CD4-positive, alpha-beta T cell treated with Interleukin-6 for 4 hours (primary cell): ENCODE measurements at regions not wholly inside any gene's neighbourhood (a gene's known extent, or its start where the extent isn't known, plus 50 kb on each side); places are given as distances from the start of the nearest gene placed in this dataset.
A peak's percentile ranks its signal among the peaks of the same experiment; 100 is the strongest.

Experiments used
- DNase-seq: peaks from one replicate; pipeline ENCODE4 v3.0.0-alpha.2; 2020; ENCODE audit warnings: mixed read lengths

DNA sequence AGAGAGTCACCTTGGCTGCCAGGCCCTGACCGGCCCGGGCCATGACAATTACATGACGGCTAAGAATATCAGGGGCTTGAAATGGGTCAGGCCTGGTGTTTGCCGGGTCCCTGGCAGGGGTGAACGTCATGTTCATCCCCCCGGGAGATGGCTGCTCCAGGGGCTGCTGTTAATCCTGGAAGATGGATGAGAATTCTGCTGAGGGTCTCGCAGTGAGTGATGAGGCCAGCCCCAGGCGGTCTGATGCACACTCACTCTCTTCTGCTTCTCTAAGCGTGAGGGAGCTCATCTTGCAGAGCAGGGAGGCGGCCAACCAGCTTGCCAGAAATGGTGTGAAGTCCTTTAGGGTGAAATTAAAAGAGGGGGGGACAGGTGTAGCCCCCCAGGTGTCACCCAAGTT lies 101.3 kb upstream of the ANO1 start:
- no peak for DNase-seq

DNA sequence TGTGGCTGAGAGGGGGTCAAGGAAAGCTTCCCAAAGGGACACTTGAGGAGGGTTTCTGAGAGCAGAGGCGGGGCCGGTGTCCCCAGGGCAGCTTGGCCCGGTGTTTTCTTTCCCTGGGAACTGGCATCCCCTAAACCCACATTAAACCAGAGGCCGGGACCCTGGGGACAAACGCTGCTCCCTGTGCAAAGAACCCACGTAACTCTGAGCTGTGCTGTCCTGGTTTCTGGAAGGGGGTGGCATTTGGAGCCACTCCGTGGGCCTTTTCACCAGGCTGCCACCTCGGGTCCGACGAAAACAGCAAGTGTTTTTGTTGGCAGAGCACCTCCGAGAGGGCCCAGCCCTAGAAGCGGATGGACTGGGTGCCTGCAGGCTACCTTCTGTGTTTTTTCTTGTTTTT lies 100.2 kb upstream of the ANO1 start:
- no peak for DNase-seq

DNA sequence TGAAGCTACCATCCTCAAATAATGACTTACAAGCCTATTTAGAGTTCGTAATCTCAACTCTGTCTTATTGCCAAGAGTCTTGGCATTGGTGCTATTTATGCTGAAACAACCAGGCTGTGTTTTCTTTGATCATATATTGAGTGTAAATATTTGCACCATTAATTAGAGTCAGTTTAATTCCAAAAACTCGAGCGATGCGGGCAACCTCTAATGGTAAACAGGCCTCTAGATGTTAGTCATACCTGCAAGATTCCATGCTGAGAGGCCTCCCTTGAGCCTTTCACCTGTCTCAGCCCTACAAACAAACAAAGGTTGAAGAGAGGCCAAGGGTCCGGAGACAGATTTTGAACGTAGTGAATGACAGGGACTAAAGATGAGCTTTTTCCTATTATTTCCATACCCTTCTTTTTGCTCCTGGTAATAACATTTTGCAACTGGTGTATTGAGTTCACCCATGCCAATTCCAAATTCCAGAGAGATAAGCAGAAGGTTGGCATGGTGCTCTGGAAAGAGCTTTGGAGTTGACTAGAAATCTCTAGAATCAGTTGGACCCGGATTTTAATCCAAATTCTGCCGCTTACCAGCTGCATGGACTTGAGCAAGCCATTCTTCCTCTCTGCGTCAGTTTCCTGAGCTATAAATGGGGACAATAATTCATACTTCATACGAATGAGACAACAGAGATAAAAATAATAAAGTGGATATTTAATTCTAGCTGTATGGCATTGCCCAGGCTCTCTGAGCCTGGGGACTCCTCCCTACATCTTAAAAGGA lies 99.1 kb upstream of the ANO1 start:
- no peak for DNase-seq

DNA sequence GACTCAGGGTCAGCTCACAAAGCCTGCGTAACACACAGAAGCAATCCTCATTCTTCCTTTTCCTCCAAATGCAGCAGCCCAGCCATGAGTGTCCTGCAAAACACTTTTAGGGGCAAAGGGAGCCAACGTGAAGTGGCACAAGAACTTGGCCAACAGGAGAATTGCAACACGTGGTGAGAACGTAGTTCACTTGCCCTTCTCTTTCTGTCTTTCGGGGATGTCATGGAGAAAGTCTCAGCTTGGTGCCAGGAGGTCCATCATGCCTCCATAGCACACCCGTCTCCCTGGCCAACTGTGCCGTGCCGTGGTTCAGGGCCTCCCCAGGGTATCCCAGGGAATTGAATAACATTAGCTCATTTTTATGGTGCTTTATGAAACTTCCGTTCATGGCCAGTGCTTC lies 98.5 kb upstream of the ANO1 start:
- no peak for DNase-seq

DNA sequence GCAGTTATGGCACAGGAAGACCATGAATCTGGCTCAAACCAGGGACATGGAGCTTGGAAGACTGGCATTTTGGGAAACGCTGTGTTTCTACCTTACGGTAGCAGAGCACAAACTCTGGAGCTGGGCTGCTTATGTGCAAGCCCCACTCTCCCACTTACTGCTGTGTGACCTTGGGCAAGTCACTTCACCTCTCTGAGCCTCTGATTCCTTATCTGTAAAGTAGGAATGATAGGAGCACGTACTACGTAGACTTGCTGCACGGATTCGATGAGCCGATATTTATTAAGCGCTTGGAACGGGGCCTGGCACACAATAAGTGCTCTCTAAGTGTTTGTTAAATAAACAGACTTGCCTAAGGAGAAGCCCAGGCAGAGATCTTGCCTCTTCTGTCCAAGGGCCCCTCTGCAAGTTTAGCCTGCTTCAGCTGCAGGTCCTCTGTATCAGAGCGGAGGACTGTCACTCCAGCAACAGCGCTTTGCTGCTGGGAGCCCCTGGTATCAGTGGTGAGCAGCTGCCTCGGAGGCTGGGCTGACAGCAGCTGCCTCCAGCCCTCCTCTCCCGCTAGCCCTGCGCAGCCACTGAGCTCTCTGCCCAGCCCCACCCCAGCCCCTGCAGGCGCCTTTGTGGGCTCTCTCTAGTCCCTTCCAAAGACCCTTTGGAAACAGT lies 96.9 kb upstream of the ANO1 start:
- no peak for DNase-seq

DNA sequence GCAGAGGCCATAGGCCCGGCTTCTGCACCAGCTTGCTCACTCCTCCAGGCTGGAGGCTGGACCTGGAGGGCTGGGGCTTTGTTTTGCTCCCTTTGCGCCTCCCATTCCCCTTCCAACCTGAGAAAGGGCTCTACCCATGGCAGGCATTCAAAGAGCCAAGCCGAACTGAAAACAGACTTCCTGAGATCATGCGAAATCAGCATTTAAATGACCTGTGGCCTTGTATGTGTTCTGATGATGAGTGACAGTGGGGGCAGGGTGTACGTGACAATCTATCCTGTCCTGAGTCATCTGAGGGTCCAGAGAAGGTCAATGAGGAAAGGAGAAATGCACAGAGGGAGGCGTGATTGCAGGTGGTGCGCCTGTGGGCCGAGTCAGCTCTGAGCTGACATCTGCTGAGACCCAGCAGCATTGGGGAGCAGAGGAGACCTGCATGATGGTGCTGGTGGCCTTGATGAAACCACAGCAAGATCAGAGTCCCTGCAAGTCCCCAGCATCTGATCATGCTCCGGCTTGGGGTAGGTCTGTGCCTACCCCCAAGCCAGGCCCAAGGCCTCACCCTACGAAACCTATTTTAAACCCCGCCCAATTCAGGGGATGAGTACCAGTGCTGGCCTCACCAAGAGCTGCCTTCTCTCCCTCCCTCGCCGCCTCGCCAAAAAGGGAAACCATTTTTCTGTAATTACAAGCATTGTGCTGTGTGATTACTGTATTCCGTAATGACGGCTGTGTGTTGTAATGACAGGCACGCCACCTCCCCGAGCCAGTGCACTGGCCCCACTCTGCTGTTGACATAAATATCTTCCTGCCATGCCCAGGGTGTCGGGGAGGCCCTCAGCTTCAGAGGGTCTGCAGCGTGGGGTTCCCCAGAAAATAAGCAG lies 95.2 kb upstream of the ANO1 start:
- no peak for DNase-seq

DNA sequence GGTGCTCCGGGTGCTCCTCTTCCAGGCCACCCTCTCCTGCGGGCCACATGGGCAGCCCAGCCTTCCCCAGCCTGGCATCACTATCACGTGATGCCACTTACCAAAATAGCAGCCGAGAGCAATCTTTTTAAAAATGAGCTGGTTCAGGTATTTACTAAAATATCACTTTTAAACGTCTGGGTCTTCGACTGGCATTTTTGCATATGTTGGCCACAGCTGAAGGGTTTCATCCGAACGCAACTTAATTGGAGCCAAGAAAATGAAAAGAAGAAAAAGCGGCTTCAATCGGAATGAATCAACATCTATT lies 94.6 kb upstream of the ANO1 start:
- DNase-seq: no peak

DNA sequence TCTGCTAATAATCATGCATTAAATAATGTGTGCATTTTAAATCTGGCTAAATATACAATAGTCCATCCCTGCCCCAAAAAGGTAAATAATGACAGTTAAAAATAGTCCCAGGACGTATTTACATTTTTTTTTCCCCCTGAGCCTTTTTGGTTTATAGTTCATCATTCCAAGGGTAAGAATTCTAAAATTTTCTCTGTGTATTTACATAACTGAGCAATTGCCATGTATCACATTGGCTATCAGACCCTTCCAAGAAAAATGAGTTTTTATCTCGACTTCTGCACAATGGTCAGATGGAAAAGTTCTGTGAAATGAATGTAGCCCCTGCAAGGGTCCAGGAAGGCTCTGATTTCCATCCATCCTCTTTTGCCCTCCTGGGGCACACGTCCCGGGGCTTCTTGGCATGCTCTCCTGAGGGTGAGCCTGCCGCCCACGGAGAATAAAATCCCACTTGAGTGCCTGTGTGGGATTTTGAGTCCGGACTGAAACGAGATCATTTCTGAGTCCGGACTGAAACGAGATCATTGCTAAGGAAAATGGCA lies 94.1 kb upstream of the ANO1 start:
- DNase-seq: no peak

DNA sequence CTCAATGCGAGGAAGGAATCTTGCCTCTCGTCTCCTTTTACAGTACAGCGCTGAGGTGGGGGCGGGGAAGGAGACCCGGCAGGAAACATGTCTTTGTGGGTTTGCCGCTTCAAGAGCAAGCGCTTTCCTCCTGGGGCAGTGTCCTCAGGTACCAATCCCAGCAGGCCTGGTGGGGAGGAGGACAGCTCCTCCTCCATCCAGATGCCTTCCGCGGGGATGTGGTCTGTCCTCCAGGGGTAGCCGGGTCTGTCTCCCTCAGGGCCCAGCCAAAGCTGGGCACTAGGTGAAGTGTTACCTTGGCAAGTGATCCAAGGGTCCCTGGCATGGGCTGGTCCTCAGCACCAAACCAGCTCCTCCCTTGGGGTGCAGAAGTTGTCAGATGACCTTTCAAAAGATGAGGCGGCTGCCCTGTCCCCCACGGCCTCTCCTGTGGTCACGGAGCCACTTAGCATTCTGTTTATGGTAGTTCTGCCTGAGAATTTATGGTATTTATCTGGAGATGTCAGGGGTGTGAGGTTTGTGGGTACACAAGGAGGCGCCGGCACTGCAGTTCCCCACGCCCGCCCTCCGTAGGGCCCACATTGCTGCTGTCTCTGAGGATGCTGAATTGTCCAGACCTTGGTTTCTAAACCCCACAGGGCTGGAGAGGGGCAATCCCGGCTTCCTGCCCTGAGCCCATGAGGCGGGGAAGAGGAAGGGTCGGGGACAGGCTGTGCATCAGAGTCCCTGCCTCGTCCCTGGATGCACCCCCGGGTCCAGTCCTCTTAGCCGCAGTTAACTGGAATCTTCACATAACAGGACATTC lies 93.5 kb upstream of the ANO1 start:
- DNase-seq: peak; percentile 9

DNA sequence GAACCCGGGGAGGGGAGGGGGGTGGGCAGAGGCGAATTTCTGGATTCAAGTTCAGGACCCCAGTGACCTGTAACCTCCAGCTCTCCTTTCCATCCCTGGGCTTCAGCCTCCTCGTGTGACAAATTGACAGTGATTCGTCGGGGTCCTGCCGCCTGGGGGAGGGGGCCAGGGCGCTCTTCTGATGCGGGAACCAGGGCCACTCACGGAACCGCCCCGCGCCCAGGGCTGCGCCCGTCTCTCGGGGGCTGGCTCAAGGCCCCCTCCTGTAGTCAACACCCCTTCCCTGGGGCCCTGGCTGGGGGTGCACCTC lies 92.8 kb upstream of the ANO1 start:
- DNase-seq: no peak

DNA sequence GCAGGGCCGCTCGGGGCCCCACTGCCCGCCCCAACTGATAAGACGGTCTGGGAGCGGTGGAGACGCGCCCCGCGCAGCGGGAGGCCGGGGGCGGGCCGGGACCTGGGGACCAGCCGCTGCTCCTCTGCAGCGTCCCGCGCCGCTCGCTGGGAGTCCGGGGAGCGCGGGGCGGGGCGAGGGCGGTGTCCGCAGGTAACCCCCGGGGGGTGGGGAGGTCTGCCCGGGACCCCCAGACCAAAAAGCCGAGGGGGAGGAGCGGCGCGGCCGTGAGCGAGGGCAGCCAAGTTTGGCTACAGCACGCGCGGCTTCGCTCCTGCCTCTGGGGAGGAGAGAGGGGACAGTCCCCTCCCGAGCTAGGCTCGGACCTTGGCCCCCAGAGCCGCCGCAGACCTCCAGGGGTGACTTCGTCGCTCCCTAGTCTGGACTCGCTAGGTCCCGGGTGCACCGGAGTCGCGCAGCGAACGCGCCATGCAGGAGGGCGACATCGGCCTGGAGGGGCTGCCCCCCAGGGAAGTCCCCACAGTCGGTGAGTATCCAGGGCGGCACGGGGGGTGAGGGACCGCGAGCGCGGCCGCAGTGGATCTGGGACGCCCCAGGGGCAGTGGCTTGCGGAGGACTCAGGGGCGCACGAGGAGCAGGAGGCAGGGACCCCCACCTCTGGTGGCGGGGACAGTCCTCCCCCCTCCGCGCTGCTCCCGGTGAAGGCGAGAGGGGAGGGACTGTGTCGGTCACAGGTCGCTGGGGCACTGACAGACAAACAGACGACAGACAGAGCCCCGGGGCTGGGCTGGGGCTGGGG lies 92.3 kb upstream of the ANO1 start:
- DNase-seq: no peak

DNA sequence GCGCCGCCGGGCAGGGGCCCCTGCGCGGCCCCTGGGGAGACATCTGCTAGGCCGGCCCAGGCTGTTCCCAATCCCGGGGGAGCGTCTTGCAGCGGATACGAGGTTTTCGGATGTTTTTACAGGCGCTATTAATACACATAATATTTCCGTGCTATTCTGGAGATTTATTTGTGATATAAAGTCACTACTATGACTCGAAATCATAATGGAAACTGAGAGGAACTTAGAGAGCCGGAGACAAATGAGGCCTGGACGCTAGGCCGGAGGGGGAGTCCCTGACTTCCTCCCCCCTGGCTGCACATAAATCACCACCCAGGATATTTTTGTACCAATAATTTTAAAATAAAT lies 91.7 kb upstream of the ANO1 start:
- DNase-seq: no peak

DNA sequence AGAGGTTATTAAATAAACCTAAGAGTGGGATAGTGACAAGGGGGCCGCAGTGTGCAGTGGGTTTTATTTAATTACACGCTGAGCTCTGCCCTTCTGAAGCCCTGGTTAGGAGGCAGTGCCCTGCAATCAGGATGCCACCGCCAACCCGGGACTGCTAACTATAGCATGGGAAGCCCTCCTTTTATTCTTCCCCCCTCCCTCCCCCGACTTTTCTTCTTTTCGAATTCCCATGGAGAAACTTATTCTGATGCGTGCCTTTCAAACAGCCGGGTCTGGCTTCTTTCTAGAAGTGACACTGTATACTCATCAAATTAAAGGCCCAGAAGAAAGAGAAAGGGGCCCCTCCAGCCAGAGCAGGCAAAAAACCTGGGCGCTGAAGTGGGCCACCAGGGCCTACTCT lies 91.3 kb upstream of the ANO1 start:
- DNase-seq: no peak

DNA sequence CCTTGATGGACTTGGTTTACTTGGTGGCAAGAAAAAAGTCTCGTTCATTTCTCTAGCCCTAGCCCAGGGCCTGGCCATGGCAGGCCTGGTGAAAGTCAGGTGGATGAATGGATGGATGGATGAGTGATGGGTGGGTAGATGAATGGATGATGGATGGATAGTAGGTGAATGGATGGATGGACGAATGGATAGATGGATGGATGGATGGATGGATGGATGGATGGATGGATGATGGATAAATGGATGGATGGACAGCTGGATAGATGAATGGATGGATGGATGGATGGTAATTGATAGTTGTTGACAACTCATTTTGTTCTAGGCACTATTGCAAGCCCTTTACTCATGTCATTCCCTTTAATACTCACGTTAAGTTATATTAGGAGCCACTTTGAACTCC lies 86.1 kb upstream of the ANO1 start:
- DNase-seq: no peak

DNA sequence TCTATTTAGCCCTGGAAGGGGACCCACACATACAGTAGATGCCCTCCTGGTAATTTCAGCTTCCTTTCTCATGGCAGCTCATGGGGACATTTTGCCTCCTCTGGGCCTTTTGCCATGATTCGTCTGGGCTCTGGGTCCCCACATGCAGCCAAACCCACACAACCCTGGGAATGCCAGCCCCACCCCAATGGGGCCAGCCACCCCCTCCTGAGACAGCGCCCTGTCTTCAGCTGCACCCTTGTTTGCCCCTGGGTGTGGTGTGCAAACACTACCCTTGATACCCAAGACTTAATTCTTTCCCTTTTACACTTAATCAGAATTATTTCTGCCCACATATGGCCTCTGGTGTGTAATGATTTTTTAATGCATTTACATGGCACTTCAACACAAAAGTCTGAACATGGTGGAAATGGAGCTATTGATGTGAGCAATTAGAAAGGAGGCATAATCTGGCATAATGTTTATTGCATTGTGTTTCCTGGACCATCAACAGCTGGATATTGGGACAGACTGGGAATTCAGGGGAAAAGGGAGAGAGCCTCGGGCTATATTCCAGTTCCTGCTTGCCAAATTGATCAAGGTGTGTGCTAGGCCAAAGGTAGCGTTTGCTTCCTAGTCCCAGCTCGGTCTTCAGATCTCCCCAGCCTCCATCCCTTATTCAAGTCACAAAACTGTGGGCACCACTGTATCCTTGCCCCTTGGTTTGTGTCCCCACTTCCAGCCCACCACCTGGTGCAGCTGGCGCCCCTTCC lies 85.0 kb upstream of the ANO1 start:
- DNase-seq: no peak

DNA sequence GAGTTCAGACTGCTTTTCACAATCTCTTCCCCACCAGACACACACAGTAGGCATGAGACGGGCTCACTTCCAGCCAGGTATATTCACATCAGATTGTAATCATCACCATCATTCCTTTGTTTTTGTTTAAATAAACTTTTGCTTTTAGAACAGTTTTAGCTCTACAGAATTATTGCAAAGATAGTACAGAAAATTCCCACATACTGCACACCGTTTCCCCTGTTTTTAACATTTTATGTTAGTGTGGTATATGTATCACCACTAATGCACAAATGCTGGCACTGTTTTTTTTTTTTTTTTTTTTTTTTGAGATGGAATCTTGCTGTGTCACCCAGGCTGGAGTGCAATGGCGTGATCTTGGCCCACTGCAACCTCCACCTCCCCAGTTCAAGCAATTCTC lies 83.3 kb upstream of the ANO1 start:
- no peak for DNase-seq

DNA sequence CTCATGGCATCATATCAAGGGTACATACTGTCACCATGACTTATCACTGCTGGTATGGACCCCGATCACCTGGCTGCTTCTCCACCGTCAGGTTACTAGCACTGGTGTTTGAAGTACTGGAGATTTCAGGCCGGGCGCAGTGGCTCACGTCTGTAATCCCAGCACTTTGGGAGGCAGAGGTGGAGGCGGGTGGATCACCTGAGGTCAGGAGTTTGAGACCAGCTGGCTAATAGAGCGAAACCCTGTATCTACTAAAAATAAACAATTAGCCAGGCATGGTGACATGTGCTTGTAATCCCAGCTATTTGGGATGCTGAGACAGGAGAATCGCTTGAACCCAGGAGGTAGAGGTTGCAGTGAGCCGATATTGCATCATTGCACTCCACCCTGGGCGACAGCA lies 82.4 kb upstream of the ANO1 start:
- DNase-seq: no peak

DNA sequence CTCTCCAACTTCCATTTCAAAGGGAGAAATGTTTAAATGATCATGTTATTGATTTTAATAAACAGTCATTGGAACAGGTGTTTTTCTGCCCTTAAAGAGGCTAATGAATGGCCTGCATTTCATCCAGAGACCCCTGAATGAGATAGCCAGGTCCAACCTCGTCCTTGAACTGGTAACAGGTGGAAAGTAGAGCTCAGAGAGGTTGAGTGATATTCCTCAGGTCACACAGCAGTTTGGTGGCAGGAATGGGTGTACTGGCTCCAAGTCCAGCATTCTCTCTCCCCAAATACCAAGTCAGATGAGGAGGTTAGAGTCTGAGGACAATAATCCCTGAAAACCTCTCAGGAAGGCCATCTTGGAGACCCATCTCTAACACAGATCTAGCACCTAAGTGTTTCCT lies 81.7 kb upstream of the ANO1 start:
- DNase-seq: no peak

DNA sequence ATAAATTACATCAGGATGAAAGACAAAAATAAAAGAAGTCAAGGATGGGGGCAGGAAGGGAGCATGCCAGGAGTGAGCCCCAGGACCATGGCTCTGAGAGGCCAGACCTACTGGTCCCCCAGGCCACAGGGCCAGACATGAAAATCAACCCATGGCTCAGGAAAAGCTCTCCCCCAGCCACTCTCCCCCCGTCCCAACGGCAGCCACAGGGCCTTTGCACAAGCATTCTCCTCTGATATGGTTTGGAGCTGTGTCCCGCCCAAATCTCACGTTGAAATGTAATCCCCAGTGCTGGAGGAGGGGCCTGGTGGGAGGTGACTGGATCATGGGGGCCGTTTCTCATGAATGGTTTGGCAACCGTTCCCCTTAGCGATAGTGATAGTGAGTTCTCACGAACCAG lies 80.8 kb upstream of the ANO1 start:
- no peak for DNase-seq

DNA sequence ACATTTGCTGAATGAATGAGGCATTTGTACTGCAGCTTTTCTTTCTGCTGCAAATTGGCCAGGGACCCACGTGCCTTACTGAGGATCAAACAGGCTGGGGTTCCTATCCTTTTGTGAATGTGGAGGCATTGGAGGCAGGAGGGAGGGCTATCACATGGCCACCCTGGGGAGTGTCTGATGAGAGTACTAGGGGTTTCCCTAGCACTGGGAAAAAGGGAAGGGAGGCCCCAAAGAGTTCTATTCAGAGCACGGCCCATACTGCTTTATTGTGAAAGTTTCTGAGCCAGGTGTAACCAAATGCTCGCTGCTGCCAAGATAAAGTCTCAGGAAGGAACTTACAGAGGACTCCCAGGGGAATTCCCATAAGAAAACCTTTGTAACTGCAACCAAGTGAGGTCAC lies 78.4 kb upstream of the ANO1 start:
- no peak for DNase-seq

DNA sequence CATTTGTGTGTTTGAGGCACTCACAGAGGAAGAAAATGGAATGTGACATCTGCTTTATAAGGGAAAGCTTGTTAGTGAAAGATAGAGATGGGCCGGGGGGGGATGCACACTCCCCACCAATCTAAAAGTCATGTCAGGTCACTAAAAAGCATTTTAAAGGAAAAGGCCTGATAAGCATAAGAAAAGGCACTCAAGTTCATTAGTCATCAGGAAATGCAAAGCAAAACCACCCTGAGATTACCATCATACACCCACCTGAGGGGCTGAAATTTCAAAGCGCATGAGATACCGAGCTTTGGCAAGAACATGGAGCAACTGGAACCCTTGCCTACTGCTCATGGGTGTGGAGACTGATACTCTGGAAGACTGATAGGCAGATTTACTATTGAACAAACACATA lies 77.9 kb upstream of the ANO1 start:
- DNase-seq: no peak

DNA sequence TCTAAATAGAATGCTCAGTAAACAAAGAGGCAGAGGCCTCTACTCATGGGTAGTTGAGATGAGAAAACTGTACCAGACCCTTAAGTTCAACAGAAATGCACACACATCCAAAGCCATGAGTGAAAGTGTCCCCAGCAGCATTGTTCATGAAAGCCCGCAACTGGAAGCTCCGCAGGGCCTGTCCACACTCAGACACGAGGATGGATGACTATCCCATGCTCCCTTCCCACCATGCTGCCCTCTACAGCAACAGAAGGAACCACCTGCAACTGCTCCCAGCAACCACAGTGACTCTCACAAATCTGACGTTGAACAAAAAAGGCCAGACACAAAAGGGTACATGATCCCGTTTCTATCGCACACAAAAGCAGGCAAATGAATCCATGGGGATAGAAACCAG lies 76.9 kb upstream of the ANO1 start:
- no peak for DNase-seq
